SU-DHL-6 (cell line): ENCODE measurements at regions not wholly inside any gene's neighbourhood (a gene's known extent, or its start where the extent isn't known, plus 50 kb on each side); places are given as distances from the start of the nearest gene placed in this dataset.
"Not testable (repeated sequence)": the region's sequence is repeated elsewhere in the genome, so short reads cannot be mapped to it uniquely, and the experiment has no call there.

Experiments used
- H2AFZ ChIP-seq: fragments of 200-600 bp; sonication (generic); 2 replicates; pipeline ENCODE4 v1.6.1; 2014; ENCODE audit warnings: low read depth, mild to moderate bottlenecking, moderate library complexity, mixed read lengths, antibody characterized with exemption, low read length; ENCODE audit not compliant: severe bottlenecking
- H3F3A ChIP-seq: fragments of 200-600 bp; shearing (Covaris generic); 2 replicates; pipeline ENCODE4 v1.6.0; 2016; ENCODE audit warnings: antibody characterized with exemption, mild to moderate bottlenecking; ENCODE audit not compliant: insufficient read depth
- H3K27ac ChIP-seq: fragments of 200-600 bp; sonication (generic); 2 replicates; pipeline ENCODE4 v1.5.1; 2016; ENCODE audit warnings: low read depth, mild to moderate bottlenecking, low read length, moderate library complexity, mixed read lengths
- H3K27me3 ChIP-seq: fragments of 200-600 bp; sonication (generic), shearing (Covaris generic); 2 replicates; pipeline ENCODE4 v1.6.0; 2014; ENCODE audit warnings: mild to moderate bottlenecking, low read length
- H3K36me3 ChIP-seq: fragments of 200-600 bp; sonication (generic); 2 replicates; pipeline ENCODE4 v1.6.1; 2014; ENCODE audit warnings: mild to moderate bottlenecking, low read length, mixed read lengths
- H3K4me2 ChIP-seq: fragments of 300-600, 200-600 bp; shearing (Covaris generic), sonication (generic); 2 replicates; pipeline ENCODE4 v1.6.0; 2014; ENCODE audit warnings: low read length, low read depth, mild to moderate bottlenecking; ENCODE audit not compliant: poor library complexity, severe bottlenecking
- H3K4me3 ChIP-seq: fragments of 200-600 bp; sonication (generic); 2 replicates; pipeline ENCODE4 v1.5.1; 2014; ENCODE audit warnings: antibody characterized with exemption, low read length, mild to moderate bottlenecking, mixed read lengths; ENCODE audit not compliant: insufficient read depth, poor library complexity, severe bottlenecking
- H3K79me2 ChIP-seq: fragments of 200-600 bp; sonication (generic); 2 replicates; pipeline ENCODE4 v1.6.1; 2014; ENCODE audit warnings: mild to moderate bottlenecking, low read length, moderate library complexity; ENCODE audit not compliant: insufficient read depth
- H3K9ac ChIP-seq: fragments of 200-600 bp; sonication (generic); 2 replicates; pipeline ENCODE4 v1.7.0; 2014; ENCODE audit warnings: mild to moderate bottlenecking, low read length
- H3K9me2 ChIP-seq: fragments of 200-600 bp; sonication (generic); replicated peaks from 2 replicates; pipeline ENCODE4 v1.6.1; 2014; ENCODE audit warnings: low read length; ENCODE audit not compliant: insufficient read depth
- H3K9me3 ChIP-seq: fragments of 200-600 bp; sonication (generic); 2 replicates; pipeline ENCODE4 v1.6.1; 2014; ENCODE audit warnings: low read length, mixed read lengths; ENCODE audit not compliant: insufficient read depth
- H4K20me1 ChIP-seq: fragments of 200-600 bp; sonication (generic); 2 replicates; pipeline ENCODE4 v1.6.1; 2014; ENCODE audit warnings: low read depth, mild to moderate bottlenecking, antibody characterized with exemption, low read length, moderate library complexity, mixed read lengths
- CTCF ChIP-seq: fragments of 200-600 bp; sonication (generic); IDR thresholded peaks from one replicate; pipeline ENCODE4 v1.5.1; 2017; ENCODE audit warnings: antibody characterized with exemption, mild to moderate bottlenecking, low read length, moderate library complexity; ENCODE audit not compliant: insufficient read depth, poor library complexity, severe bottlenecking
- EZH2phosphoT487 ChIP-seq: fragments of 200-600 bp; sonication (generic), shearing (Covaris generic); conservative IDR thresholded peaks from 2 replicates; pipeline ENCODE4 v1.6.1; 2018; ENCODE audit warnings: mild to moderate bottlenecking, antibody characterized with exemption, low read length, moderate library complexity, mixed read lengths

GRCh38 chr7:153070141-153070540, 310.6 kb downstream of the ACTR3B start:
- H2AFZ ChIP-seq: no peak overlapping the region
- H3K9ac ChIP-seq: no peak overlapping the region
- no peaks in the 10 kb centered on the region for H3K9me2 ChIP-seq
- H3K4me2 ChIP-seq: no peak overlapping the region
- no peaks in the 10 kb centered on the region for H3K79me2 ChIP-seq
- H3K4me3 ChIP-seq: no peak overlapping the region
- no peak overlapping the region for H3K27ac ChIP-seq
- H4K20me1 ChIP-seq: no peaks in the 10 kb centered on the region
- H3F3A ChIP-seq: no peaks in the 10 kb centered on the region
- no peaks in the 10 kb centered on the region for H3K27me3 ChIP-seq
- H3K36me3 ChIP-seq: no peaks in the 10 kb centered on the region
- no peaks in the 10 kb centered on the region for H3K9me3 ChIP-seq
- TF ChIP-seq EZH2phosphoT487: no peak
- TF ChIP-seq CTCF: no peak

DNA sequence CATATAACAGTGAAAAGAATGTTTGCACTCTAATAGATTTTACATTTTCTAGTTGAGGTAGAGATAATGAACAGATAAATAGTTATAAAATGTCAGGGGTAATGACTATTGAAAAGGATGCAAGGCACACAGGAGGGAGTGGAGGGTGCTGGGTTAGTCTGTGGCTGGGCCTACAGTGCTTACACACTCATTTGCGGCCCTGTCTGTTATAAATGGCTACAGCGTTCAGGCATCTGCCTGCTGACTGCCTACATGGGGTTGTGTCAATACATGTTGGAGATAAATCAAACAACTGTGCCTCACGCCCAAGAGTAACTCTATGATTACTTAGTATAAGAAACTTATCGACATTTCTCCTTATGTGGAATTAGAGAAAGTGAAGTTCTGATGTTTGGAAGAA, 313.3 kb downstream of the ACTR3B start:
- H2AFZ ChIP-seq: no peak overlapping the region
- no peaks in the 10 kb centered on the region for H3K27me3 ChIP-seq
- TF ChIP-seq EZH2phosphoT487: no peak
- no peak for TF ChIP-seq CTCF
- H4K20me1 ChIP-seq: no peaks in the 10 kb centered on the region
- H3K79me2 ChIP-seq: no peaks in the 10 kb centered on the region
- H3K4me2 ChIP-seq: no peak overlapping the region
- H3K9ac ChIP-seq: no peak overlapping the region
- H3K9me2 ChIP-seq: no peaks in the 10 kb centered on the region
- H3K27ac ChIP-seq: no peak overlapping the region
- no peaks in the 10 kb centered on the region for H3F3A ChIP-seq
- H3K9me3 ChIP-seq: no peaks in the 10 kb centered on the region
- H3K4me3 ChIP-seq: no peak overlapping the region
- no peaks in the 10 kb centered on the region for H3K36me3 ChIP-seq

GRCh38 chr7:153076289-153076688, 316.7 kb downstream of the ACTR3B start:
- not testable (repeated sequence) for H3K27ac ChIP-seq, H3K9me2 ChIP-seq, H2AFZ ChIP-seq, H3K27me3 ChIP-seq, H4K20me1 ChIP-seq, H3F3A ChIP-seq, H3K4me3 ChIP-seq, H3K4me2 ChIP-seq, H3K9ac ChIP-seq, H3K79me2 ChIP-seq, H3K9me3 ChIP-seq, H3K36me3 ChIP-seq

DNA sequence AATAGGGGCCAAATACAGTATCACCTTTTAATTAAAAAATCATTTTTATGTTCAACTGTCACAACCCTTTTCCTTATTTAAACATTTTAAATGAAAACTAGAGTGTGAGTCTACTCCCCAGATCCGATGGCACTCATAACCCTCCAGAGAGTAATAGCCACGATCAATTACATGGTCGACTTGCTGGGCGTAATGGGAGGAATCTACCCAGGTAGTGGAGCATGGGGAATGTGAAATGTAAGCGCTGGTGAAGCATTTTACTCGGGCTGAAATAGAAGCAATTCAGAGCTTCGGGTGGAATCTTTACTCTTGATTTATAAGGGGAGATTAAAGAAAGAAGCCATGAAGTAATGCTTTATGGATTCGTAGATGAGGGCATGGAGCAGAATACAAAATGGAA, 321.9 kb downstream of the ACTR3B start:
- Histone ChIP-seq H3F3A (no peaks in the 10 kb centered on the region), H3K36me3 (no peaks in the 10 kb centered on the region), H3K27me3 (no peaks in the 10 kb centered on the region), H3K9ac (no peak overlapping the region), H4K20me1 (no peaks in the 10 kb centered on the region), H3K9me2 (no peaks in the 10 kb centered on the region), H3K9me3 (no peaks in the 10 kb centered on the region), H2AFZ (no peak overlapping the region), H3K4me2 (no peak overlapping the region), H3K27ac (no peak overlapping the region), H3K79me2 (no peaks in the 10 kb centered on the region), H3K4me3 (no peak overlapping the region)
- TF ChIP-seq EZH2phosphoT487 (no peak), CTCF (no peak)
